Mucosa of gallbladder (tissue), 1 donor: ENCODE measurements at regions not wholly inside any gene's neighbourhood (a gene's known extent, or its start where the extent isn't known, plus 50 kb on each side); places are given as distances from the start of the nearest gene placed in this dataset.
A peak's percentile ranks its signal among the peaks of the same experiment; 100 is the strongest.
"Not testable (repeated sequence)": the region's sequence is repeated elsewhere in the genome, so short reads cannot be mapped to it uniquely, and the experiment has no call there.

ENCODE experiments used
- DNase-seq: peaks from one replicate; pipeline ENCODE4 v3.0.0-alpha.2; 2020; ENCODE audit warnings: low spot score
- donor health status: DM: no; HTN: no; CAD: no.

DNA sequence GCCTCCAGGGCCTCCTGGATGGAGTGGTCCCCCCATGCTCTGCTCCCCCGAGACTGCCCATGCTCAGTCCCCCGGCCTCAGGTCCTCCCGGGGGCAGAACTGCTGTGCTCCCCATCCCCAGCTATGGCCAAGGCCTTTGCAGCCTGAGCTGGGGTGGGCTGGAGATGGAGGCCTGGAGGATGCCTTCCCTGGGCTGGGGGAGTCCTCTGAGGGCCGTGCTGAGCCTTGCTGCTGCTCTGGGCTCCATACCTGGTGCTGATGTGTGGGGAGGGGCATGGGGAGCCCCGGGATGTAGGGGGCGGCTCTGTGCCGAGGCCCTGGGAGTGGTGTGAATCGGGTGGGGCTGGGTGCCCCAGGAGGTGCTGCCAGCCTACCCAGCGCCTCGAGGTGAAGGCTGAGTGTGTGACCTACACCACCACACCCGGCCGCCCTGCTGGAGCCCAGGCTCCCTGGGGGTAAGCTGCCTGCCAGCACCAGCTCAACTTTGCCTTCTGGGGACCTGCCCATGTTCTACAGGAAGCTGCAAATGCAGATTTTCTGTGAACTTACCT, 109.5 kb downstream of the UNCX start:
- no peak for DNase-seq

DNA sequence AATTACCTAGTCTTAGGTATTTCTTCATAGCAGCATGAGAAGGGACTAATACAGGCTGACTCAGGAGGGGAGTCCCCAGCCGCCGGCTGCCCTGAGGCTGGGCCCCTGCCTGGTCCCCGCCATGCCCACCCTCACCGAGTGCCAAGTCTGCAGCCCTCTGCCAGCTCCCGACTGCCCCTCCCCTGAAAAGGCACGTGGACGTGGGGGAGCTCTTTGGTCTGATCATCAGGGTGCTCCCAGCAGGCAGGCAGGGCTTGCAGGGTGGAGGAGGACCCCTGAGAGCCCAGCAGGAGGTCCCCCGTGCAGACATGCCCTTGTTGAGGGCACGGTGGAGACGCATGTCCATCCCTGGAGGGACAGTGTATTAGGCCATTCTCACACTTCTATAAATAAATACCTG, 110.9 kb downstream of the UNCX start:
- DNase-seq = no peak

DNA sequence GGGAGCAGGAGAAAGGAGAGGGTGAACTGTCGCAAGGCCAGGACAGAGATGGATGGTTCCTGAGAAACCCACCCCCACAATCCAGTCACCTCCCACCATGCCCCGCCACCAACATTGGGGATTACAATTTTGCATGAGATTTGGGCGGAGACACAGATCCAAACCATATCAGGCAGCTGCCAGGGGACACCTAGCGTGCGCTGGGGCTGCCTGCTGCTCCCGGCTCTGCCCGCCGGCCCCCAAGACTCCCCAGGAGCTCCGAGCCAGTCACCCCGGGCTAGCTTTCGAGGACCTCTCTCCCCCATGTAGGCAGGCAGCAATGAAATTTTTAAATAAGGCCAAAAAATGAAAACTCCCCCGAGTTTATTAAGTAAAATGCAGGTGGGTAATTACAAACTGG, 111.7 kb downstream of the UNCX start:
- no peak for DNase-seq

DNA sequence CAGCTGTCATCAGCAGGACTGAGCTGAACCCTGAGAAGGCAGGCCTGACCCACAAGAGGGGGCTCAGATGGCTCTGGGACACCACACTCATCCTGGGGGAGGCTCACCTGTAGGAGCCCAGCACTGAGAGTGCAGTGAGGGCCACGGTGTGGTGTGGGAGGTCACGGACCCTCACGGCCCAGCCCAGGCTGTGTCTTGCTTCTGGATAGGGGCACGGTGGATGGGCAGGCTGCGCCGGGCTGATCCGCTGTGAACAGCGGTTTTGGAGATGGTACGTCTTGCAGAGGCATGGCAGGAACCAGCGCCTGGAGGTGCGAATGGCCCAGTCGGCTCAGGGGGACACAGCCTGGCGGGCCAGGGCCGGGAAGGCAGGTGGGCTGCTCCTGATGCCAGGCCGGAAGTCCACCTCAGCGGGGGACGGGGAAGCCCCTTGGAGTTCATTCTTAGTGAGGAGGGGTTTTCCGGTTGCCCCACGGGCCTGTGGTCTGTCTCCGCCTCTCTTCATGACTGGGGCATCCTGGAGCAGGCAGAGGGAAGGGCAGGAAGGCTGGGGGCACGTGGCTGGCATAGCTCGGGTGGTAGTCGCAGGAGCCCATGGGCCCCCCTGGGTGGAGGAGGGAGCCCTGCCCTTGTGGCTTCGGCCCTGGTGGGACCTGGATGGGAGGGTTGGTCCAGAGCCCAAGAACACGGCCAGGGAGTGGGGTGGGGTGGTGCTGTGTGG, 112.5 kb downstream of the UNCX start:
- DNase-seq = no peak

DNA sequence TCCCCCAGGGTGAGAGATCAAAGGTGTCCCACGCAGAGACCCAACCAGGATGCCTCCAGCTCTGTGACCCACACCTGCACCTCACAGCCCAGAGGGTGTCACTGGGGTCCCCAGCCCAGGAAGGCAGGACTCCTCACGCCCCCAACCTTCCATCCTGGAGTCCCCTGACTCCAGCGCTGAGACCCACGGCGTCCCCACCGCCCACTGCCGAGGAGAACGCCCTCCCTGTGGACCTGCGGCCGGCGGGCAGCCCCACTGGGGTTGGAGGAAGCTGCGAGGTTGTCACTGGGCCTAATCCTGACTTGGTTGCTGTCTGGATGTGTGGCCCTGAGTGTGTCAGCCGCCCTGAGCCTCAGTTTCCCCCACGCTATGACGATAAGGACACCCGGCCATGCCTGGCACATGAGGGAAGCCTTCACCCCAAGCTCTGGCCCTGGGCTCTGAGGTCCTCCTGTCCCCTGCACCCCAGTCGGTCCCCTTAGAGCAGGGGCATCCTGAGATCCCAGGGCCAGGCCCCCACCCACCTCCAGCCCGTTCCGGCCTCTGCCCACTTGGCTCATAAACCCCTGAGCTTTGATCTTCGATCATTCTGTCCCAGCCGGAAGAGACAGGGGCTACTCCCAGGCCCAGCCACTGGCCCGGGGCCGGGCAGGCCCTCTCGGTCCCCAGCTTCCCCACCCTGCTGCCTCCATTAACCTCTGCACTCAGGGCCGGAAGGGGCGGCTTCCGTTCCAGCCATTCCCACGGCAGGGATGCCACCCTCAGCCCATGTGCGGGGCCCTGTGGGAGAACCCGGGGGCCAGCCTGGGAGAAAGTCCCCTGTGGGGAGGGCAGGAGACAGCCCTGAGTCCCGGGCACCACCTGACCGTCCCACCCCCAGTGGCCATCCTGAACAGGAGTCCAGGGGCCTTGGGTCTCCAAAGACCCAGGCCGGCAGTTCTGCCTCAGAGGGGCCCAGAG, 113.2 kb downstream of the MICALL2 start:
- no peak for DNase-seq

DNA sequence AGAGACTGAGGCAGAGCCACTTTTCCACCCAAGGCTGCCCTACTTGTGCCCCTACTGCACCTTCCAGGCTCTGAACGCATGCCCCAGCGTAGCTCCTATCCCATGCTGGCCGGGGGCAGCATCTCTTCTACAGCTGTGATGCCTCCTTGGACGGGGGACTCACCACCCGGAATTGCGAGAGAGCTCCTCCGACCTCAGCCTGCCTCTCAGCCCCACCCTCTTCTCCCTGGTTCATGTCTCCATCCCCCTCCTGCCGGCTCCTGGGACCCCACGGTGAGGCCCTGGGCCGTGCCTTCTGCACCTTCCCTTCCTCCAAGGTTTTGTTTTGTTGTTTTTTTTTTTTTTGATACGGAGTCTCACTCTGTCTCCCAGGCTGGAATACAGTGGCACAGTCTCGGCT, 112.4 kb downstream of the MICALL2 start:
- DNase-seq = no peak

- DNase-seq = no peak
These were observed 111.0 kb downstream of the MICALL2 start for GRCh38 chr7:1348096-1348822.

DNA sequence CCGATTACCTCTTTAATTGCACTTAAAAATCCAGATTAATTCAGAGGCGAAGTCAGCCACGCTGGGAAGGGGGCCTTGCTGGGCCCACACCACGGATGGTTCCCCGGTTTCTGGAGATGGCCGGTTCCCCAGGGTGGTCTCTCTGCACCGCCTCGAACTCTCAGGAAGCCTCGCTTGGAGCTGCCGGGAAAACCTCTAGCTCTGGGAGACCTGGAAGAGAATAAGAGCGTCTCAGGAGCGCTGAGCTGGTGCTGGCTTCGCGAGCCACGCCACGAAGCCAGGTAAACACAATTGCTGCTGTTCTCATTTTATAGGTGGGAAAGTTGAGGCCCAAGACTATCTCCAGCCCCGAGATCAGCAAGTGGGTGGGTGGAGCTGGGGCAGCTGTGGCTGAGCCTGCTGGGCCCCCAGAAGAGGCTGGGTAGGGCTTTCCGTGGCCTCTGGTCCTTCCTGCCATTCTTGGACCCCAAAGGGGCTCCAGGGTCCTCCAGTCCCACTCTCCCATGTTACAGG, 110.4 kb downstream of the MICALL2 start:
- DNase-seq = no peak

- no peak for DNase-seq
These were observed 109.9 kb downstream of the MICALL2 start for GRCh38 chr7:1349351-1349761.

DNA sequence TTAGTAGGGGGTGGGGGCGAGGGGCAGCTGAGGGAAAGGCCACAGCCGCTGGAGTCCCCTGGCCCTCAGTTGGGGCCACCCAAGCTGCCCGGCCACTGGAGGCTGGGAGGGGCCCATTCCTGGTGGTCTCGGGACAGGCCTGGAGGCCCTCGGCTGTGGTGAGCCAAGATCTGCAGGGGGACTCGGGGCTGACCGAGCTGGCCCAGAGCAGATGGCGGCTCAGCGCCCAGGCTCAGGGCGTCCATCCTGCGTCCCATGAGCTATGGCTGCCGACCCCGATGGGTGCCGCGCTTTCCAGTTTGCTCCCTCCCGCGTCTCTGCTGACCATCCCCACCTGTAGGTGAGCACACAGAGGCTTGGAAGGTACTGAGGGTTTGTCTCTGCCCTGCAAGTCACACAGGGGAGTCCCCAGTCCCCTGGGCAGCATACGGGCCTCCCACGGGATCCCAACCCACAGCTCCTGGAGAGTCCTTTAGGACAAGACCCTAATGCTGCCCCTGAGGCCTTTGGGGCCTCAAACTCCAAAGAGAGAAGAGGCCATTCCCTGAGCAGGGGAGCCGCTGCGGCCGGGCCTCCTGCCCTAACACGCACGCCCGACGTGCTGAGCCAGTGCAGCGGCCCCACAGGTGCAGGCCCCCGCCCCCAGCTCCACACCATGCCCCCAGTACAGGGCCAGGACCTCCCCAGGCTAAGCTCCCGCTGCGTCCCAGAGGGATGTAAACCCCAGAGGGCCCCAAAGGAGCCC, 107.2 kb downstream of the MICALL2 start:
- DNase-seq = no peak

DNA sequence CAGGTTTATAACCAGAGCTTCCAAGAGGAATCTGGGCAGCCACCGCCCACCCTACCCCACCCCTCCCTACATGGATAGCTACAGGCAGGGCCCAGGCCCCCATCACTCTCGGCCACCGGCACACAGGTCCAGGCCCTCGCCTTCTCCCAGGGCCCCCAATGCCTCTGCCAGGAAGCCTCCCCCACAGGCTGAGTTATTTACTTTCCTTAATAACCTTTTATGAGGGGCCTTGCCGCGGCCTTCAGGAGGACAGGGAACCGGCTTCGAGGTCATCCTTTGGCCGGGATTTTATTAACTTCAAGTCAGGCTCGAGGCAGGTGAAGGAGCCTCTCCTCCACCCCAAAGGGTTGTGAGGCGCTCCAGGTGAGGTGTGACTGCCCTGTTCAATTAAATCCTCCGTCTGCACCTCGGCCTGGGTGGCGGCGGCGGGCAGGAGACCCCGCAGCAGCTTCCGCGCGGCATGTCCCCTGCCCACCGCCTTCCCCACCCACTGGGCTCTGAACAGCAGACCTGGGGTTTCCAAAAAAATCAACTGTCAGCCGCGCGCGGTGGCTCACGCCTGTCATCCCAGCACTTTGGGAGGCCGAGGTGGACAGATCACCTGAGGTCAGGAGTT, 106.5 kb downstream of the MICALL2 start:
- no peak for DNase-seq

- peak; percentile 23 for DNase-seq
These were observed 104.4 kb downstream of the MICALL2 start for GRCh38 chr7:1354661-1355567.

GRCh38 chr7:1355568-1356340, 103.5 kb downstream of the MICALL2 start:
- peak; percentile 32 for DNase-seq

- DNase-seq = not testable (repeated sequence)
These were observed 102.4 kb downstream of the MICALL2 start for GRCh38 chr7:1356853-1357252.

DNA sequence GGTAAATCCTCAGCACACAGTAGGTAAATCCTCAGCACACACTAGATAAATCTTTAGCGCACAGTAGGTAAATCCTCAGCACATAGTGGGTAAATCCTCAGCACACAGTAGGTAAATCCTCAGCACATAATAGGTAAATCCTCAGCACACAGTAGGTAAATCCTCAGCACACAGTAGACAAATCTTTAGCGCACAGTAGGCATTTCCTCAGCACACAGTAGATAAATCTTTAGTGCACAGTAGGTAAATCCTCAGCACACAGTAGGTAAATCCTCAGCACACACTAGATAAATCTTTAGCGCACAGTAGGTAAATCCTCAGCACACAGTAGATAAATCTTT, 102.0 kb downstream of the MICALL2 start:
- not testable (repeated sequence) for DNase-seq

DNA sequence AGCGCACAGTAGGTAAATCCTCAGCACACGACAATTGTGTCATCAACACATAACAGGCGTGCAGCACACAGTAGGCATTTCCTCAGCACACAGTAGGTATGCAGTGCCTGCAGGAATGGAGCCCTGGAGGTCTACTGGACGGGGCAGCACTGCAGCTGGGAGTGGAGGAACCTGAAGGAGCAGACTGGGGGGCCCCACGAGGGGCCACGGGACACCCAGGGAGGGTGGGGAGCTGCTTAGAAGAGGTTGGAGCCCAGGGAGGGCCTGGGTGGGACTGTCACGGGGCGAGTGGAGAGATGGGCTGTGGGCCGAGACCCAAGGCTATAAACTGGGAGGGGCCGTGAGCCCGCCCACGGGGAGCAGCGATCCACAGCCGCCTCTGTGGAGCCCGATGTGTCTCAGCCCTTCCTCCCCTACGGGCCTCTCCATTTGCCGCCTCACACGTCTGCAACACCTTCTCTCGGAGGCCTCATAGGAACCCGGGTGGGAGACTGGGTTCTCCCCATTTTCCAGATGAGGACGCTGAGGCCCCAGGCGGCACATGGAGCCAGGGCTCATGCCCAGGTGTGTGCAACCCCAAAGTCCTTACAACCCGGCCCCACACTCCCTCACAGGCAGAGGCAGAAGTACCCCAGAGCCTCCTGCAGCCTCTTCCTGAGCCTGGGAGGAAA, 101.5 kb downstream of the MICALL2 start:
- no peak for DNase-seq

DNA sequence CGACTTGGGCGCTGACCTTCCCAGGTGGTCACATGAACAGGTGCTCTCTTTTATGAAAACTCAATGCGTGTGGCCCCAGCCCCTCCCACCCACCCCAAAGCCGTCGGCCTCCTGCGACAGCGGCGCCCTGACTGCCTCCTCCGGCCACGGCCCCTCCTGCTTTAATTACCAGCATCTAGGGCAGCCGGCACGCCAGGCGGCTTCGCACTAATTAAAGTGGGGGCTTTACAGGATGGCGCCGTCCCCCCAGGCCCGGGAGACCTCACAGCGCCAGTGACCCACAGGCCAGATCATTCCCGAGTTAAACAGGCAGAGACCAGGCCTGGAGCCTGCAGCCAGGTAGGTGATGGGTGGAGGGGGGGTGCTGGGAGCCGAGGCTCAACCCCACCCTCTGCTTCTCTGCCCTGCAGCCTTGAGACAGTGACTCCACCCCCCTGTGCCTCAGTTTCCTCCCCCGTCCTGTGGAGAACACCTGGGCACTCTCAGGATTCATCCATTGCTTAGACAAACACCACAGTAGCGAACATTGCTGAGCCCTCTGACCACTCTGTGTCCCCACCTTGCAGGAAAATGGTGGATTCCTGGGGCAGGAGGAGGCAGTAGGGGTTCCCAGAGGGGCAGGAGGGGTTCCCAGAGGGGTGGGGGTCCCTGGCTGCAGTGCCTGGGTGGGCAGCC, 100.8 kb downstream of the MICALL2 start:
- DNase-seq = no peak

DNA sequence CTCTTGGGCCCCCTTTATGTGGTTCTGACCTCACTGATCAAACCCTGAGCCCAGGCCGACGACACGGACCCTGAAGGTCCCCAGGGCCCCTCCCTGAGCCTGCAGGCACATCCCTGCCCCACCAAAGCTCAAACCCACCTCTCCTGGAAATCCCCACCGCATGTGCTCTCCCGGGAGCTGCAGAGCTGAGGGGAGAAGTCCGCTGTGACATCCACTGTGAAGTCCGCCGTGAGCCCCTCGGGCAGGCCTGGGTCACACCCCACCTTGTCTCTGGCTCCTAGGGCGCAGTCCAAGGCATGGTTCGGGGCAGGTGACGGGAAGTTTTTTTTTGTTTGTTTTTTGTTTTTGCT, 100.2 kb downstream of the MICALL2 start:
- DNase-seq = no peak
